NCI-H1436 (cell line): ENCODE measurements at regions not wholly inside any gene's neighbourhood (a gene's known extent, or its start where the extent isn't known, plus 50 kb on each side); places are given as distances from the start of the nearest gene placed in this dataset.
A peak's percentile ranks its signal among the peaks of the same experiment; 100 is the strongest.
"Not testable (repeated sequence)": the region's sequence is repeated elsewhere in the genome, so short reads cannot be mapped to it uniquely, and the experiment has no call there.

Source experiments
- DNase-seq: peaks from one replicate; lab custom pipeline; 2025; lab: John Stamatoyannopoulos, UW

DNA sequence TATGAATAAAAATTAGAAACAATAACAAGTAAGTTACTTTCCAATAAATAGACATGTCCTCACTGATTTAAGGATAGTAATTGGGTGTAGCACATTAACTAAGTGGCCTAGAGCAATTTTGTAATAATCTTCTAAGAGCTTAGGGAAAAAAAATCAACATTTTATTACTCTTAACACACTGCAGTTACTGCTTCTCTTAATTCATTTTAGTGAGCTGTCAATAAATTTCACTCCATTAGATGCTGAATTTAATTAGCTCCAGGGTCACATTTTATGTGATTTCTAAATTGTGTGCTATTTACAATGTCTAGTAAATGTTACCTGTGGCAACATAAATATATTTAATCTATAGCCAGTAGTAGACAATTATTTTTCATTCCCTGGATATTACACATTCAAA, 612.0 kb downstream of the C4orf33 start:
- no peak for DNase-seq

- no peak for DNase-seq
Measured at GRCh38 chr4:129708784-129709183, 612.8 kb downstream of the C4orf33 start.

DNA sequence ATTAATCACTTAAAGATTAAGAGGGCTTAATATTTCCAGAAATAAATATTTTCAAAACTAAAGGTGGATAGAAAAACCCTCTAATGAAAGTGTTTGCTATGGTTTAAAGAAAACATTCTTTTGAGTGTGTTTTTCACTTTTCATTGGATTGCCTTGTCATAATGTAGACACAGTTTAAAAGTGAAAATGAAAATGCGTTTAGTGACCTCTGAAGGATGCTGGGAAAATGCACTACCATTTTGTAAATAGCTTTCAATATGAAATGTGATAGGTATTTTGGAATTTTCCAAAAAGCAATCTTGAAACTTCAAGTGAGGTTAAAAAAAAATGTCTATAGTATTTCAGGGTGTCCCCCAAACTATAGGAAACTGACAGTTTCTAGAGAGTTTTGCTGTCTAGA, 642.2 kb downstream of the C4orf33 start:
- no peak for DNase-seq

DNA sequence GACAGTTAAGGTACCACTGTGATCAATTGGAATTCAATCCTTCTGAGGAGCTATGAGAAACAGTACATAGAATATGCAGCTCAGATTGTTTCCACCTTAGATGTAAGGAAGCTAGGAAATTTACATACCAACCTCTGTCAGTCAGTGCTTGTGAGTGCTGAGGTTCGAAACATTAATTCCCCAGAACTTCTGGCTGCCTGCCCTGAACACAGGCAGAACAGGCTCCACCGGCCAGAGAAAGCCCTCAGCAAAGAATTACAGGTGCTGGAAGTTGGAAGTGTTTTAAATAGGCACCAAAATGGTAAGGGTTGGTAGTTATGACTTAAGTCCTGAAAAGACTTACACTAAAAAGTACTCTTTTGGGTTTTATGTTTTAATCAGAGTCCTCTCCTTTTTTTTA, 651.8 kb downstream of the C4orf33 start:
- DNase-seq = no peak

- no peak for DNase-seq
Measured at GRCh38 chr4:129748991-129749390, 653.0 kb downstream of the C4orf33 start.

DNA sequence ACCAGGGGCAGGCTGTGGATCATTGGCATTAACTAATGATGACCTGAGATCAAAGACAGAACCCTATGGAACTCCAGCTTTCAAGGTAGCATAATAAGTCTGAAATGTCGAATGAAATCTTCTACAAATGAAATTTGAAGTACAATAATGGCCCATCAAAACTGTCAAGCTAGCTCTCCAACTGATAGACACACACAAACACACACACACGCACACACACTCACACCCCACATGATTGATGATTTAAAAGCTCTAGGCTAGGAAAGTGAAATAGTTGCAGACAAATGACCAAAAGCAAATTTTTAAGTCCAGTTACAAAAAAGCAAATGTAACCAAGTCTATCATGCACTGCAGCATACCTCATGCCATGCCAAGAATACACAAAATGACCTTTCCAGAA, 655.7 kb downstream of the C4orf33 start:
- no peak for DNase-seq

DNA sequence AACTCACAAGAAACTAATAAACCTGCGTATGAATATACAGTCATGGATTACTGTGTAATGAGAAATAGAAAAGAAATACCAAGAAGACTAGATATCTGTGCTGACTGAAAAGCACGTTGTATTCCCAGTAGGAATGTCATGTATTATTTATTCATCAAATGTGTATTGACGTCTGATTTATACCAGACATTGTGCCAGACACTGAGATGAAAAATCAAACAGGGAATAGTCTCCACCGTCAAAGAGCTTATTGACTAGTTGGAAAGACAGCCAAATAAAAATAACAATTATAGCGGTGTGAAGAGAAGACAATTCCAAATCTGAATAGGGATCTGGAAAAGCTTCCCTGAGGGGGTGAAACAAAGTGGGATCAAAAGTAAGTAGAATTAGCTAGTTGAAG, 687.6 kb downstream of the C4orf33 start:
- no peak for DNase-seq

- DNase-seq = no peak
Measured at GRCh38 chr4:129788486-129788885, 692.5 kb downstream of the C4orf33 start.

DNA sequence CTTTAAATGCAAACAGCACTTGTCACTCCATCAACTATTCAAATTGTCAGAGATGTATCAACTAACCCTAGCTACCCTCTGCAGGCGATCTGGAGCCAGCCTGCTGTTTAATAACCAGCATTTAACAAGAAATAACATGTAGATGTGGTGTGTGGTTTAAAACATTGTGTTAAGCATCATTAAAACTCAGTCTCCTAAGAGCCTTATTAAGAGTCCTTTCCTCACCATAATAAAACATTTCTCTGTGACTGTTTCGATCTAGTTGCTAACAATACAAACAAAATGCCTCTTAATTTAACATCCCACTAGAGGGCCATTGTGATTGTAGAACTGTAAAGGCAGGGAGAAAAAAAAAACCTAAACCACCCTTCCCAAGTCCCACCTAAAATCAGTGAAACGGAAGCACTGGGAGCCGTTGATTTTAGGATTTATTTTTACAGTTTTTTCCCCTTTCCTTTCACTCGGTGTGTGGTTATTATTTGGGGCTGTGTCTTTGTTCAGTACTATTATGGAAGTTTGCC, 708.6 kb downstream of the C4orf33 start:
- DNase-seq = peak; percentile 62

GRCh38 chr4:129806986-129807385, 711.0 kb downstream of the C4orf33 start:
- no peak for DNase-seq

DNA sequence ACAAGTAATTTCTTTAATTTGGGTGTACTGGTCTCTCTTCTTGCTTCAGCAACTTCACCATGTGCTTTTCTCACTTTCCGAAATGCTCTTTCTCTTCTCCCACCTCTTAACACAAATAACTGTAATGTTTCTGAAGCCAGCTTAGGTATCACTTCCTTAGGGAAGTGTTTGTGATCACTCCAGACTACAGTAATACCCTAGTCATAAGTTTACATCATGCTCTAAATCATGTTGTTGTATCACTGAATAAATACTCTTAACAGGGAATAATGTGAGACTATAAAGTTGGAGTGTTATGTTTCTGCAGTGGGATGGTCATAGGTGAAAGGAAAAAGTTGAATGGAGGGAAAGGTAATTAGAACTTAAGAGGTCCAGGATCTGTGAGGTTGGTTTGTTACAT, 712.3 kb downstream of the C4orf33 start:
- DNase-seq = no peak

GRCh38 chr4:129821073-129821472, 725.1 kb downstream of the C4orf33 start:
- DNase-seq = no peak

DNA sequence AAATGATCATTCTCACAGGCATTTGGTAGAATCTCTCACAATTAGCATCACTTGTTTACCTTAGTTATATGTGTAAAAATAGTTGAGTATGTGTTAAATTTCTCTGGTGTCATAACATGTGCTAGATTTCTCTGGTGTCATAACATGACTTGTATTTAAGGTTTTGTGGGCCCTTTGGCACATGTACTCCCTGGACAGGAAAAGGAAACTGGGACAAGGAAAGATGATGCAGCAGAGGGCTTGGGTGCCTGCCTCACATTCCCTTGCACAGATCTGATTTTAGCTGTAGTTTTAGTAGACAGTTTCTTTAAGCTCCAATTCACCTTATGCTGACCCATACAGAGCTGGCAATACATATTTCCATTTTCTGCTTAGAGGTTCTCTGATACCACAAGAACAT, 726.0 kb downstream of the C4orf33 start:
- no peak for DNase-seq

DNA sequence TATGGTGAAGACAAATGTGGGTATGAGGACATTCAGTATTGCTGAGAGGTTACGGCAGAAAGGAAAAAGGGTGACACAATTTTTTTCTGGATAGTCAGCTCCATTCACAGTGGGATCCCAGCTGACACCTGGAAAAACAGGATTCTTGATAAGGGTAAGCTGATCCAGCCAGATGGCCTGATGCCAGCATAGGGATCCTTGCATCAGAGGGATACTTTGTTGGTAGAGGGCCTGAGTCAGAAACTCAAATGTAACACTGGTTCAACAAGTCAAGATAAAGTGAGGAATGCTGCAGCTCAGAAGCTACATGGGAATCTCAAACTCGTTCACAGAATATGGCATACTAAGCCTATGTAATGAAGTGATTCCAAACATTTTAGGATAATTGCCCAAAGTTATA, 726.7 kb downstream of the C4orf33 start:
- DNase-seq = no peak

GRCh38 chr4:129823105-129823504, 727.2 kb downstream of the C4orf33 start:
- no peak for DNase-seq

- DNase-seq = no peak
Measured at GRCh38 chr4:129829373-129829772, 733.4 kb downstream of the C4orf33 start.

GRCh38 chr4:129839687-129840086, 743.7 kb downstream of the C4orf33 start:
- no peak for DNase-seq

DNA sequence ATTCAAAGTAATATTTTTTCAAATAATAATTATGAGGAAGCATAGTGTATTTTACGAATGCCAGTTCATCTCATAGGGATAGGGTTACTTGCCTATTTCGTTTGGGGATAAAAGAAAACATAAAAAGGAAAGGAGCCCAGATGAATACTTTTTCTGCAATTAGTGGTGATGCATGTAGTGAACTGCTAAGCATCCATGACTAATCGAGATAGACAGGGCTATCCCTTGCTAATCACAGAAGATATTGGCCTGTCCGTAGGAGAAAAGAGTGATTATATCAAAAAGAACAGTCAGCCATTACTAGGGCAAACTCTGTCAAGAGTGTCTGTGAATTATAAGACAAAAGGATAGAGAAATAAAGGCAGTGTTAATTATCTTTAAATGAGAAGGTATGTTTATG, 746.1 kb downstream of the C4orf33 start:
- no peak for DNase-seq

GRCh38 chr4:129852434-129852833, 756.5 kb downstream of the C4orf33 start:
- DNase-seq = no peak

DNA sequence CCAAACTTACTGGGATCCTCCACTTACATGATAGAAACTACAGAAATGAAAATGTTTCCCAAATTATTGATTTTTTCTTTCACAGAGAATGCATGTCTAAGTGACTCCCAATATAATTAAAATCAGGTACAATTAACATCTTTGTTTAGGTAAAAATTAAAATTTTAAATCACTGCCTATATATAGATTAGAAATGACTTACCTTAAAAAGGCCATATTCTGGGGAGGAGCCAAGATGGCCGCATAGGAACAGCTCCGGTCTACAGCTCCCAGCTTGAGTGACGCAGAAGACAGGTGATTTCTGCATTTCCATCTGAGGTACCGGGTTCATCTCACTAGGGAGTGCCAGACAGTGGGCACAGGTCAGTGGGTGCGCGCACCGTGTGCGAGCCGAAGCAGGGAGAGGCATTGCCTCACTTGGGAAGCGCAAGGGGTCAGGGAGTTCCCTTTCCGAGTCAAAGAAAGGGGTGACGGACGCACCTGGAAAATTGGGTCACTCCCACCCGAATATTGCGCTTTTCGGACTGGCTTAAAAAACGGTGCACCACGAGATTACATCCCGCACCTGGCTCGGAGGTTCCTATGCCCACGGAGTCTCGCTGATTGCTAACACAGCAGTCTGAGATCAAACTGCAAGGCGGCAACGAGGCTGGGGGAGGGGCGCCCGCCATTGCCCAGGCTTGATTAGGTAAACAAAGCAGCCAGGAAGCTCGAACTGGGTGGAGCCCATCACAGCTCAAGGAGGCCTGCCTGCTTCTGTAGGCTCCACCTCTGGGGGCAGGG, 757.9 kb downstream of the C4orf33 start:
- DNase-seq = not testable (repeated sequence)

DNA sequence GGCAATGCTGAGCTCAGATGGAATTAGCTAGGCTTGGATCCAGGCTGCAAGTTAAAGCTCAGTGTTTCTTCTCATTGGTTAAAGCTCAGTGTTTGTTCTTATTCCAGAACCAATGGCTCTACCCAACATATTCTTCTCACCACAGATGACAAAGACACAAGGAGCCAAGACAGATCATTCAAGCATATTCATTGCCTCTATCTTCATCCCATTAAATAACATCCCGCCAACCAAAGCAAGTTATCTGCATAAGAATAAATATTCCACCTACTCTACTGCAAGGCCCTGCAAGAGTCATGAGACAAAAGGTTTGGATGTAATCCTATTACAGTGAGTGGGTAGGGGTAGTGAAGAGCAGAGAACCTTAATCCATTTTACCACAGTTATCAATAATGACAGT, 766.5 kb downstream of the C4orf33 start:
- DNase-seq = no peak

DNA sequence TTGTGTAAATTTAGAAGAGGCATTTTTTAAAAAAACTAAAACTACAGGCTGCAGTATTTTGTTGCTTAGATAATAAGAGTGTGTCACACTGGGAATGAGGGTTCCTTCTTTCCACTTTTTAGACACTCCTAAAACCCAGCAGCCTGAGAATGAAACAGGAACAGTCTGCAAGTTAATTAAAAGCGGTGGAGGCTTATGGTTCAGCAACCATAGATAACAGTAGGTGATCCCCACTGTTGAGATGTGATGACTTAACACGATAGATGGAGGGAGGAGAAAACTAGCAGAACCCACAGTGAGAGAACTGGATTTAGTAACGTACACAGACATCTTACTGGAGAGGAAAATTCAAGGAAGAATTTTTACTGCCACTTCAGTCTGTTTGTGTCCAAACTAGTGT, 767.3 kb downstream of the C4orf33 start:
- no peak for DNase-seq

DNA sequence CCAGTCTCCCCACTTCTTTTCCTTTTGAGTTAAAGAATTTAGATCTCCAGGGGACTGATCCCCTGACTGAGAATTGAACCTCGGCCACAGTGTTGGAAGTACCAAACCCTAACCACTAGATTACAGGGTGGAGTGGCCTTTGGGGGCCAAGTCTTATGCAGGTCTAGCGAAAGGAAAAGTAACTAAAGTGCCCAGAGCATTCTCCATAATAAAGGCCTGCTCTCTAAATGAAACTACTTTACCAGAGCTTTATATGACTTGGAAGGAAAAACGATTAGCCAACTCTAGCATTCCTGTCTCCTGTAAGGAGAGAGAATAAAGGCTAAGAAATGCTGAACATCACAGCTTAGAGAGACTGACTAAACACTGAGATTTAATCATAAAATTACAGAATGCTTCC, 788.0 kb downstream of the C4orf33 start:
- DNase-seq = no peak

DNA sequence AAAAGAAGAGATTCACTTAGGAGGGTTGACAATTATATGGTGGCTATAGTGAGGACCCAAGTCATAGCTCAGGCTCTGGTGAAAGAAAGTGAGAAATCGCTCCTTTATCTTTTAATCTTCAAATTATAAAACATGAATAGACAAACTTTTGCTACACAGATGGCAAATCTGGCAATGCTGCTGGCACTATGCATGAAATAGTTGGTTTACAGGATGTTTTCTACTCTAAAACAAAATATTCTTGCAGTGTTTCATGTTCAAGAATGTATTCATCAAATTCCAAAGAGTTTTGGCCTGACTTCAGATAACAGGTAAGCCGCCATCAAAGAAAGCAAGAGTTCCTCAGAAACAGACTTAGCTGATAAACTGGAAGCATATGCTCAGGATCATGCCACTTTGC, 801.2 kb downstream of the C4orf33 start:
- DNase-seq = no peak
